ENCODE measurements at regions not wholly inside any gene's neighbourhood (a gene's known extent, or its start where the extent isn't known, plus 50 kb on each side); places are given as distances from the start of the nearest gene placed in this dataset.

GRCh38 chr9:129395633-129396364 lies 217.7 kb upstream of the IER5L start:
- no peak for DNase-seq

GRCh38 chr9:129394886-129395279 lies 216.8 kb upstream of the IER5L start:
- no peak for DNase-seq

- no peak for DNase-seq
Measured at GRCh38 chr9:129394061-129394885, 216.2 kb upstream of the IER5L start.

GRCh38 chr9:129393064-129393463 lies 215.0 kb upstream of the IER5L start:
- DNase-seq: no peak

- DNase-seq: no peak
Measured at GRCh38 chr9:129392093-129392541, 214.1 kb upstream of the IER5L start.

GRCh38 chr9:129391221-129391661 lies 213.2 kb upstream of the IER5L start:
- no peak for DNase-seq

- no peak for DNase-seq
Measured at GRCh38 chr9:129390541-129390940, 212.5 kb upstream of the IER5L start.

GRCh38 chr9:129387822-129388221 lies 209.8 kb upstream of the IER5L start:
- DNase-seq: no peak

GRCh38 chr9:129386812-129387177 lies 208.7 kb upstream of the IER5L start:
- no peak for DNase-seq

GRCh38 chr9:129385211-129385934 lies 207.3 kb upstream of the IER5L start:
- no peak for DNase-seq

- DNase-seq: no peak
Measured at GRCh38 chr9:129384491-129385210, 206.6 kb upstream of the IER5L start.

- DNase-seq: peak; percentile 76
Measured at GRCh38 chr9:129383561-129384490, 205.8 kb upstream of the IER5L start.

GRCh38 chr9:129383019-129383560 lies 205.0 kb upstream of the IER5L start:
- DNase-seq: peak; percentile 11 to 24

GRCh38 chr9:129382281-129383018 lies 204.4 kb upstream of the IER5L start:
- DNase-seq: no peak

GRCh38 chr9:129381481-129381957 lies 203.5 kb upstream of the IER5L start:
- no peak for DNase-seq

- DNase-seq: no peak
Measured at GRCh38 chr9:129380961-129381401, 202.9 kb upstream of the IER5L start.

- no peak for DNase-seq
Measured at GRCh38 chr9:129379886-129380285, 201.8 kb upstream of the IER5L start.

GRCh38 chr9:129379181-129379836 lies 201.2 kb upstream of the IER5L start:
- no peak for DNase-seq

GRCh38 chr9:129377931-129378661 lies 200.0 kb upstream of the IER5L start:
- no peak for DNase-seq
